ENCODE measurements at regions not wholly inside any gene's neighbourhood (a gene's known extent, or its start where the extent isn't known, plus 50 kb on each side); places are given as distances from the start of the nearest gene placed in this dataset.

DNA sequence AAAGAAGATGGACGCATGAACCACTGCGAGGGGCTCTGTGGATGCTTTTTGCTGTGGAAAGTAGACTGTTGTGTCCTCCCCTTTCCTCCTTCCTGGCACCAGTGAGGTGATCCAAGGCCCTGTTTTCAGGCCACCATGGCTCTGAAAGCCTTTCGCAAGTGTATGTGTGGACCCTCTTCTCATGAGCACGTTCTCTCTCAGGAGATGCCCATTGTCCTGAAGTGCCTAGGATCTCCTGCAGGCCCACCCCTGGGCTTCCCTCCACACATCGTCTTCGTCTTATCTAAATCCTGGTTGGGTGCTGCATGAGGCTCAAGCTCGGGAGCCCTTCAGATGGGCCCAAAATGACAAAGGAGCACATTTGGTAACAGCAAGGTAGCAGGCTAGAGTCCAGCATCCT is 188.2 kb downstream of the PTPN20 start:
- Histone ChIP-seq H3K9me3 (no peaks in the 10 kb centered on the region), H3K4me1 (no peaks in the 10 kb centered on the region), H3K27me3 (no peaks in the 10 kb centered on the region), H3K4me3 (no peak overlapping the region), H3K36me3 (no peaks in the 10 kb centered on the region), H3K27ac (no peak overlapping the region)
- DNase-seq (no peak), ATAC-seq (no peak)
- intact Hi-C loops (cut with DNase I) = no loop called here
- no peak for TF ChIP-seq CTCF (IDR thresholded peaks at IDR 0.05)

GRCh38 chr10:47101196-47101595 is 190.0 kb downstream of the PTPN20 start:
- no peak for TF ChIP-seq CTCF (IDR thresholded peaks at IDR 0.05)
- intact Hi-C loops (cut with DNase I) = no loop called here
- H3K9me3 ChIP-seq = no peaks in the 10 kb centered on the region
- no peaks in the 10 kb centered on the region for H3K27me3 ChIP-seq
- DNase-seq (no peak), ATAC-seq (no peak)
- no peak overlapping the region for H3K4me3 ChIP-seq
- H3K36me3 ChIP-seq = no peaks in the 10 kb centered on the region
- H3K4me1 ChIP-seq = peaks cover 6% of the 10 kb centered on the region
- no peak overlapping the region for H3K27ac ChIP-seq

GRCh38 chr10:47101807-47102206 is 190.6 kb downstream of the PTPN20 start:
- DNase-seq (no peak), ATAC-seq (no peak)
- intact Hi-C loops (cut with DNase I) = no loop called here
- H3K36me3 ChIP-seq = no peaks in the 10 kb centered on the region
- H3K4me3 ChIP-seq = no peak overlapping the region
- H3K27me3 ChIP-seq = no peaks in the 10 kb centered on the region
- H3K27ac ChIP-seq = no peak overlapping the region
- no peak for TF ChIP-seq CTCF (IDR thresholded peaks at IDR 0.05)
- H3K9me3 ChIP-seq = no peaks in the 10 kb centered on the region
- peaks cover 6% of the 10 kb centered on the region for H3K4me1 ChIP-seq

- H3K4me1 ChIP-seq = peaks cover 6% of the 10 kb centered on the region
- intact Hi-C loops (cut with DNase I) = no loop called here
- no peaks in the 10 kb centered on the region for H3K9me3 ChIP-seq
- TF ChIP-seq CTCF (IDR thresholded peaks at IDR 0.05) = no peak
- ATAC-seq (peak; percentile 54), DNase-seq (no peak)
- no peak overlapping the region for H3K27ac ChIP-seq
- no peak overlapping the region for H3K4me3 ChIP-seq
- no peaks in the 10 kb centered on the region for H3K27me3 ChIP-seq
- H3K36me3 ChIP-seq = no peaks in the 10 kb centered on the region
Observed at GRCh38 chr10:47104151-47104605, 192.9 kb downstream of the PTPN20 start.

- H3K27ac ChIP-seq = peak overlapping the region; percentile 70
Observed at GRCh38 chr10:47104786-47105385, 193.7 kb downstream of the PTPN20 start.

More at GRCh38 chr10:47104786-47105385, 193.7 kb downstream of the PTPN20 start:
- TF ChIP-seq CTCF (IDR thresholded peaks at IDR 0.05) = no peak
- peaks cover 6% of the 10 kb centered on the region for H3K4me1 ChIP-seq
- ATAC-seq (peak; percentile 89), DNase-seq (no peak)
- intact Hi-C loops (cut with DNase I) = no loop called here
- no peaks in the 10 kb centered on the region for H3K36me3 ChIP-seq
- H3K4me3 ChIP-seq = no peak overlapping the region
- no peaks in the 10 kb centered on the region for H3K27me3 ChIP-seq
- H3K9me3 ChIP-seq = no peaks in the 10 kb centered on the region

Data from upper lobe of right lung (tissue), 1 donor.